H1 (cell line): ENCODE measurements at regions not wholly inside any gene's neighbourhood (a gene's known extent, or its start where the extent isn't known, plus 50 kb on each side); places are given as distances from the start of the nearest gene placed in this dataset.
"Not testable (repeated sequence)": the region's sequence is repeated elsewhere in the genome, so short reads cannot be mapped to it uniquely, and the experiment has no call there.

Experiments used
- CTCF ChIA-PET: fragments of 300-600 bp; sonication (Branson Sonifier 250); formaldehyde crosslinking; loops from one replicate; lab custom pipeline; 2021; ENCODE audit not compliant: partially characterized antibody; lab: Charles Lee
- POLR2A ChIA-PET: fragments of 300-600 bp; sonication (Branson Sonifier 250); formaldehyde crosslinking; loops from one replicate; lab custom pipeline; 2021; ENCODE audit warnings: inconsistent platforms; ENCODE audit not compliant: partially characterized antibody; lab: Charles Lee
- DNase-seq, 2 experiments: peaks; one replicate each; pipeline versions ENCODE4 v3.0.0 to v3.0.0-alpha.2; 2010 to 2022; ENCODE audit warnings: low spot score in 2 of 2, low read depth in 1 of 2, mixed read lengths in 1 of 2
- FAIRE-seq: peaks from 2 replicates; lab custom pipeline; 2011; peaks lifted over from hg19 to GRCh38; lab: Jason Lieb, UNC
- H2AFZ ChIP-seq: 2 replicates; pipeline ENCODE4 v1.8.1; 2012; ENCODE audit warnings: low read length, inconsistent platforms
- H2AK5ac ChIP-seq: 2 replicates; pipeline ENCODE4 v1.6.1; 2013; ENCODE audit warnings: low read depth, low read length
- H2BK120ac ChIP-seq: replicated peaks from 2 replicates; pipeline ENCODE3; 2013; ENCODE audit warnings: low read depth, low read length, inconsistent platforms
- H2BK12ac ChIP-seq: 2 replicates; pipeline ENCODE4 v1.6.1; 2013; ENCODE audit warnings: low read depth, low read length
- H2BK15ac ChIP-seq: 2 replicates; pipeline ENCODE4 v1.6.1; 2013; ENCODE audit warnings: low read length
- H2BK20ac ChIP-seq: 2 replicates; pipeline ENCODE4 v1.6.1; 2013; ENCODE audit warnings: low read length
- H2BK5ac ChIP-seq: 2 replicates; pipeline ENCODE4 v1.6.1; 2013; ENCODE audit warnings: low read depth, low read length
- H3K14ac ChIP-seq: 2 replicates; pipeline ENCODE4 v1.6.1; 2013; ENCODE audit warnings: inconsistent platforms; ENCODE audit not compliant: insufficient read length
- H3K18ac ChIP-seq: 2 replicates; pipeline ENCODE4 v1.6.1; 2013; ENCODE audit warnings: low read length; ENCODE audit errors: extremely low read depth
- H3K23ac ChIP-seq: 2 replicates; pipeline ENCODE4 v1.6.1; 2013; ENCODE audit warnings: inconsistent platforms; ENCODE audit not compliant: insufficient read length
- H3K23me2 ChIP-seq: 2 replicates; pipeline ENCODE4 v1.6.1; 2013; ENCODE audit warnings: low read depth, low read length
- H3K27ac ChIP-seq: 2 replicates; pipeline ENCODE4 v1.6.1; 2011; ENCODE audit warnings: low read depth, low read length, inconsistent platforms
- H3K27me3 ChIP-seq, 4 experiments: replicated peaks in 1 of 4; 1 replicate in 1 of 4; 2 replicates in 3 of 4; pipeline versions ENCODE4 v1.6.1 to v1.8.1; 2011 to 2013; ENCODE audit warnings: low read length in 3 of 4, mild to moderate bottlenecking in 3 of 4, inconsistent platforms in 2 of 4, mixed read lengths in 2 of 4, moderate library complexity in 1 of 4; ENCODE audit not compliant: control insufficient read depth in 3 of 4, insufficient read depth in 3 of 4; ENCODE audit errors: extremely low read depth in 1 of 4
- H3K36me3 ChIP-seq, 4 experiments: 2 replicates each; pipeline versions ENCODE4 v1.6.1 to v1.8.1; 2011 to 2013; ENCODE audit warnings: mild to moderate bottlenecking in 4 of 4, low read length in 3 of 4, moderate library complexity in 2 of 4, control low read depth in 1 of 4, inconsistent platforms in 1 of 4; ENCODE audit not compliant: insufficient read depth in 4 of 4, control insufficient read depth in 2 of 4
- H3K4ac ChIP-seq: replicated peaks from 2 replicates; pipeline ENCODE3; 2013; ENCODE audit warnings: low read length, low read depth, mixed read lengths, inconsistent platforms; ENCODE audit not compliant: insufficient read length
- H3K4me1 ChIP-seq, 4 experiments: replicated peaks in 1 of 4; 1 replicate in 1 of 4; 2 replicates in 3 of 4; pipeline versions ENCODE4 v1.6.1 to v1.8.1; 2011 to 2013; ENCODE audit warnings: low read length in 3 of 4, inconsistent platforms in 2 of 4, mixed read lengths in 1 of 4; ENCODE audit not compliant: insufficient read depth in 4 of 4, control insufficient read depth in 3 of 4
- H3K4me2 ChIP-seq, 2 experiments: 2 replicates each; pipeline versions ENCODE4 v1.6.1 to v1.8.1; 2011 to 2013; ENCODE audit warnings: low read depth in 2 of 2, low read length in 2 of 2, control low read depth in 1 of 2, inconsistent platforms in 1 of 2, mild to moderate bottlenecking in 1 of 2; ENCODE audit not compliant: insufficient read depth in 1 of 2
- H3K4me3 ChIP-seq, 4 experiments: fragments of 200-600, 300-600 bp in 1 of 4; sonication (generic), shearing (Covaris generic), sonication (Bioruptor Twin) in 1 of 4; 2 replicates each; pipeline versions ENCODE4 v1.5.1 to v1.8.1; 2011 to 2016; ENCODE audit warnings: low read length in 4 of 4, low read depth in 3 of 4, control low read depth in 2 of 4, inconsistent platforms in 2 of 4, mild to moderate bottlenecking in 2 of 4, mixed read lengths in 1 of 4, moderate library complexity in 1 of 4; ENCODE audit not compliant: insufficient read depth in 2 of 4; ENCODE audit errors: extremely low read depth in 1 of 4
- H3K56ac ChIP-seq: replicated peaks from 2 replicates; pipeline ENCODE3; 2013; ENCODE audit warnings: low read depth, mild to moderate bottlenecking, mixed read lengths, low read length, inconsistent platforms; ENCODE audit not compliant: insufficient read length
- H3K79me1 ChIP-seq: 2 replicates; pipeline ENCODE4 v1.6.1; 2013; ENCODE audit warnings: low read depth, low read length, control low read depth
- H3K79me2 ChIP-seq, 2 experiments: 2 replicates each; pipeline versions ENCODE4 v1.6.1 to v1.8.1; 2012 to 2013; ENCODE audit warnings: low read length in 2 of 2, mild to moderate bottlenecking in 2 of 2, inconsistent platforms in 1 of 2; ENCODE audit not compliant: insufficient read depth in 2 of 2, control insufficient read depth in 1 of 2
- H3K9ac ChIP-seq, 4 experiments: replicated peaks in 1 of 4; 1 replicate in 1 of 4; 2 replicates in 3 of 4; pipeline versions ENCODE4 v1.6.1 to v1.8.1; 2011 to 2013; ENCODE audit warnings: low read depth in 3 of 4, low read length in 3 of 4, control low read depth in 2 of 4, mild to moderate bottlenecking in 2 of 4, moderate library complexity in 2 of 4, inconsistent platforms in 1 of 4; ENCODE audit errors: extremely low read depth in 1 of 4
- H3K9me3 ChIP-seq, 2 experiments: 2 replicates each; pipeline versions ENCODE4 v1.6.1 to v1.8.1; 2012 to 2013; ENCODE audit warnings: mild to moderate bottlenecking in 2 of 2, moderate library complexity in 2 of 2, control low read depth in 1 of 2, inconsistent platforms in 1 of 2, low read depth in 1 of 2, low read length in 1 of 2, mixed read lengths in 1 of 2; ENCODE audit not compliant: insufficient read depth in 2 of 2
- H4K20me1 ChIP-seq, 2 experiments: replicated peaks in 1 of 2; 2 replicates each; pipeline versions ENCODE3 to v1.8.1; 2011 to 2013; ENCODE audit warnings: inconsistent platforms in 2 of 2, low read length in 2 of 2, mild to moderate bottlenecking in 1 of 2; ENCODE audit not compliant: insufficient read depth in 2 of 2, control insufficient read depth in 1 of 2
- H4K5ac ChIP-seq: 2 replicates; pipeline ENCODE4 v1.6.1; 2013; ENCODE audit warnings: low read length, low read depth, mixed read lengths, inconsistent platforms; ENCODE audit not compliant: insufficient read length
- H4K8ac ChIP-seq: 2 replicates; pipeline ENCODE4 v1.8.0; 2013; ENCODE audit warnings: mild to moderate bottlenecking, moderate library complexity, low read length, inconsistent platforms; ENCODE audit not compliant: insufficient read depth; ENCODE audit errors: extremely low read depth
- H4K91ac ChIP-seq: replicated peaks from 2 replicates; pipeline ENCODE3; 2013; ENCODE audit warnings: low read length, mixed read lengths, inconsistent platforms; ENCODE audit not compliant: insufficient read length
- CHD2 ChIP-seq: IDR thresholded peaks from 2 replicates; pipeline ENCODE4 v1.6.1; 2012; ENCODE audit warnings: low read length, improper control_type of control experiment
- EP300 ChIP-seq, 2 experiments: IDR thresholded peaks; 1 replicate in 1 of 2; 2 replicates in 1 of 2; pipeline ENCODE4 v1.6.1; 2011 to 2012; ENCODE audit warnings: low read depth in 2 of 2, low read length in 2 of 2, mild to moderate bottlenecking in 2 of 2, borderline replicate concordance in 1 of 2, inconsistent platforms in 1 of 2, moderate library complexity in 1 of 2
- HDAC2 ChIP-seq, 2 experiments: fragments of 300-600 bp in 1 of 2; sonication (generic) in 1 of 2; IDR thresholded peaks; 2 replicates each; pipeline ENCODE4 v1.6.1; 2011 to 2012; ENCODE audit warnings: low read depth in 2 of 2, low read length in 2 of 2, mild to moderate bottlenecking in 2 of 2, moderate library complexity in 2 of 2, borderline replicate concordance in 1 of 2, inconsistent platforms in 1 of 2
- JUND ChIP-seq: IDR thresholded peaks from 2 replicates; pipeline ENCODE4 v1.6.1; 2011; ENCODE audit warnings: mild to moderate bottlenecking, improper control_type of control experiment, low read length
- POLR2AphosphoS5 ChIP-seq: IDR thresholded peaks from 2 replicates; pipeline ENCODE4 v1.6.1; 2011; ENCODE audit warnings: low read depth, low read length
- SP1 ChIP-seq: IDR thresholded peaks from 2 replicates; pipeline ENCODE4 v1.6.1; 2011; ENCODE audit warnings: low read depth, low read length
- TAF1 ChIP-seq: IDR thresholded peaks from 2 replicates; pipeline ENCODE4 v1.6.1; 2011; ENCODE audit warnings: mild to moderate bottlenecking, low read depth, low read length
- WGBS, 2 experiments: shearing (Covaris generic) in 1 of 2; methylation state at CpG; one replicate each; pipeline versions ENCODE4 v1.1.6 to v1.1.7; 2013 to 2015; ENCODE audit warnings: low lambda C conversion rate in 2 of 2, mixed read lengths in 2 of 2, inconsistent platforms in 1 of 2, low coverage in 1 of 2, missing lambda C conversion rate in 1 of 2; ENCODE audit not compliant: insufficient replicate concordance in 2 of 2, insufficient coverage in 1 of 2, insufficient read length in 1 of 2; ENCODE audit errors: extremely low coverage in 1 of 2, missing lambda C conversion rate in 1 of 2; 5-methylcytosine and 5-hydroxymethylcytosine counted together
- TF ChIP-seq, protein P1 (sequence below), 3 experiments: IDR thresholded peaks; 1 replicate in 2 of 3; 2 replicates in 1 of 3; pipeline versions ENCODE4 v1.5.1 to v1.6.1; 2011; ENCODE audit warnings: low read length in 3 of 3, mild to moderate bottlenecking in 3 of 3, inconsistent platforms in 2 of 3, low read depth in 1 of 3, moderate library complexity in 1 of 3; ENCODE audit not compliant: insufficient read depth in 1 of 3; ENCODE audit errors: control extremely low read depth in 1 of 3

DNA sequence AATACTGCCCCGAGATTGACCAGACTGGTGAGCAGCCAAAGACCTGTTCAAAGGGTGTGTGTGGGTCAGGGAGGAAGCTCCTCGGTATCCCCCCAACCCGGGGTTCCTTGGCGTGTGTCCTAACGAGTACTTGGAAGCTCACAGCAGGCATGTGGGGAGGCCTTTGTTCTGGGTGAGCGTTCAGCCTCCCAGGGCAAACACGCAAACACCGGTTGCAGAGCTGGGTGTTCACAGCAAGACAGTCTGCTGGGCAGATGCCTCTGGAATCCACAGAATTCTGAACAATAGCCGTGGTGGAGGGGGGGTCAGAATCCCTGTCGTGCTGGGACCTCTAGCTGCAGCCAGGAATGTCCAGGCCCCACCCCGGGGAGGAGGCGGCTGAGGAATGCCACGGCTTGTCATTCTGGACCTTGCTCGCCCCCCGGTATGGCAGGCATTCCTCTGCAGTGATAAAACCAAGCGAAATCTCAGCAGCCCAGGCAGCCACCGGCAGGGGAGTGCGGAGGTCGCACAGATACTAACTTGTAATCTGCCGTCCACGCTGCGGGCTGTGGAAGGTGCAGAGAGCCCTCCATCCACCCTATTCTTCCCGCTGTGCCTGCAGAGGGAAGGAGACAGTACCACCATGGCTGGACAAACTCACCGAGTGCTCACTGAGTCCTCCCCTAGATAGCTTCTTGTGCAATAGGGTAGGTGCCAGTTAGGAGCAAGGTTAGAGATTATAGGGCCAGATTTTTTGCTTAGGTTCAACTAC is 77.8 kb upstream of the METTL9 start:
- H4K8ac ChIP-seq, H3K9me3 ChIP-seq, CTCF ChIA-PET, H3K23ac ChIP-seq, H3K27me3 ChIP-seq, H3K56ac ChIP-seq, H2BK120ac ChIP-seq, H3K23me2 ChIP-seq, H2AFZ ChIP-seq, H4K20me1 ChIP-seq, H3K79me1 ChIP-seq, H3K36me3 ChIP-seq, H3K4ac ChIP-seq, H4K91ac ChIP-seq, FAIRE-seq: not testable (repeated sequence)
- peaks cover 4 to 21% (median 15%) of the 10 kb centered on the region in 4 experiments for H3K4me1 ChIP-seq
- 5% methylated on average over 23 of the region's 24 CpGs; no CpG with 5 or more reads in 1 of the 2 experiments for whole genome bisulfite sequencing, 2 experiments
- H2BK15ac ChIP-seq = peak overlapping the region; percentile 89; the same call in 1 of the 2 replicates
- peak overlapping the region; percentile 39; the same call in 1 of the 2 replicates for H3K18ac ChIP-seq
- peak overlapping the region; percentile 92; the same call in 1 of the 2 replicates for H2BK20ac ChIP-seq
- peak overlapping the region; percentile 98 for H2BK5ac ChIP-seq
- peak overlapping the region; percentile 95 for H2BK12ac ChIP-seq
- H3K9ac ChIP-seq = peak overlapping the region in 3 of 4 experiments; percentile 29 to 79 (median 46); a peak in 3 of 7 replicates
- H3K4me2 ChIP-seq = peak overlapping the region; percentile 59 to 68
- H2AK5ac ChIP-seq = 0 out of 2 replicates have a peak overlapping the region, but pooled peaks have one; percentile 45
- H3K14ac ChIP-seq = peak overlapping the region; percentile 94
- H3K4me3 ChIP-seq = peak overlapping the region; percentile 27 to 79 (median 43); a peak in 7 of 8 replicates
- peak overlapping the region; percentile 84 for H3K27ac ChIP-seq
- peak; percentile 90 to 93 for DNase-seq
- peaks cover 7 to 26% of the 10 kb centered on the region in 2 experiments for H3K79me2 ChIP-seq
- POLR2A ChIA-PET = interaction anchor here (3.9 kb wide), 1 partner anchor 11 kb away, joined by 11 read pairs; no protein-coding TSS in a partner anchor
- peak overlapping the region; percentile 85 for H4K5ac ChIP-seq
- TF ChIP-seq JUND (0 out of 2 replicates have a peak, but pooled peaks have one; percentile 25), CHD2 (0 out of 2 replicates have a peak, but pooled peaks have one; percentile 14), TAF1 (peak; percentile 49; the same call in 1 of the 2 replicates), HDAC2 (IDR thresholded peaks at IDR 0.05; ENCODE audit: borderline replicate concordance in 1 of 2, low read depth in 2 of 2, low read length in 2 of 2) (peak in 1 of 2 experiments; percentile 66; a peak in 1 of 4 replicates), SP1 (peak; percentile 60; the same call in 1 of the 2 replicates), EP300 (IDR thresholded peaks at IDR 0.05; ENCODE audit: borderline replicate concordance in 1 of 2, low read depth in 2 of 2, low read length in 2 of 2) (peak in 1 of 2 experiments; percentile 64; a peak in 1 of 3 replicates), POLR2AphosphoS5 (0 out of 2 replicates have a peak, but pooled peaks have one; percentile 33)
- TF ChIP-seq, protein P1, sequence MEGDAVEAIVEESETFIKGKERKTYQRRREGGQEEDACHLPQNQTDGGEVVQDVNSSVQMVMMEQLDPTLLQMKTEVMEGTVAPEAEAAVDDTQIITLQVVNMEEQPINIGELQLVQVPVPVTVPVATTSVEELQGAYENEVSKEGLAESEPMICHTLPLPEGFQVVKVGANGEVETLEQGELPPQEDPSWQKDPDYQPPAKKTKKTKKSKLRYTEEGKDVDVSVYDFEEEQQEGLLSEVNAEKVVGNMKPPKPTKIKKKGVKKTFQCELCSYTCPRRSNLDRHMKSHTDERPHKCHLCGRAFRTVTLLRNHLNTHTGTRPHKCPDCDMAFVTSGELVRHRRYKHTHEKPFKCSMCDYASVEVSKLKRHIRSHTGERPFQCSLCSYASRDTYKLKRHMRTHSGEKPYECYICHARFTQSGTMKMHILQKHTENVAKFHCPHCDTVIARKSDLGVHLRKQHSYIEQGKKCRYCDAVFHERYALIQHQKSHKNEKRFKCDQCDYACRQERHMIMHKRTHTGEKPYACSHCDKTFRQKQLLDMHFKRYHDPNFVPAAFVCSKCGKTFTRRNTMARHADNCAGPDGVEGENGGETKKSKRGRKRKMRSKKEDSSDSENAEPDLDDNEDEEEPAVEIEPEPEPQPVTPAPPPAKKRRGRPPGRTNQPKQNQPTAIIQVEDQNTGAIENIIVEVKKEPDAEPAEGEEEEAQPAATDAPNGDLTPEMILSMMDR (IDR thresholded peaks at IDR 0.05; ENCODE audit: control extremely low read depth in 1 of 3, insufficient read depth in 1 of 3, low read depth in 1 of 3, low read length in 3 of 3) = peak in 2 of 3 experiments; percentile 5 to 12; a peak in 2 of 4 replicates
